ENCODE measurements at regions not wholly inside any gene's neighbourhood (a gene's known extent, or its start where the extent isn't known, plus 50 kb on each side); places are given as distances from the start of the nearest gene placed in this dataset.

- DNase-seq (ENCODE audit: low spot score), result no peak
- intact Hi-C loops (cut with micrococcal nuclease; ENCODE audit: unreplicated experiment), result no loop called here
- ATAC-seq, result no peak
- in situ Hi-C loops (cut with HindIII; ENCODE audit: extremely low pct_ligation_motif_present, low pct_unique_long_range_greater_than_20kb), result no loop called here
- Histone ChIP-seq H3K9ac (ENCODE audit: insufficient read depth, low read depth, low read length) (no peak overlapping the region), H3K9me3 (ENCODE audit: low read length) (peaks cover 97% of the 10 kb centered on the region), H3K4me3 (replicated peaks in 1 of 3; ENCODE audit: insufficient read depth in 1 of 3, low read depth in 2 of 3, low read length in 3 of 3) (no peak overlapping the region), H3K4me2 (ENCODE audit: low read depth, low read length) (no peak overlapping the region), H3K4me1 (ENCODE audit: insufficient read depth, low read length) (no peaks in the 10 kb centered on the region), H3K36me3 (replicated peaks in 1 of 2; ENCODE audit: control insufficient read depth in 1 of 2, insufficient read depth in 2 of 2, low read length in 2 of 2) (no peaks in the 10 kb centered on the region), H4K20me1 (ENCODE audit: insufficient read depth, low read length) (no peaks in the 10 kb centered on the region), H3K27me3 (ENCODE audit: control insufficient read depth in 1 of 2, insufficient read depth in 2 of 2, low read length in 2 of 2) (no peaks in the 10 kb centered on the region), H3K27ac (ENCODE audit: extremely low read length, insufficient read depth, low read length) (no peak overlapping the region), H3K79me2 (ENCODE audit: insufficient read depth, low read length) (no peaks in the 10 kb centered on the region), H2AFZ (ENCODE audit: low read length) (no peak overlapping the region)
- no peak for FAIRE-seq
- ChIA-PET POLR2A (no interaction called here), CTCF (ENCODE audit: low intra/inter-chr PET ratio, low total read pairs) (no interaction called here)
- TF ChIP-seq ATF6 (CRISPR knock-in tag; conservative IDR thresholded peaks at IDR 0.05), result no peak
- TF ChIP-seq HNRNPH1 (optimal IDR thresholded peaks at IDR 0.05; ENCODE audit: low read depth, low read length), result no peak
- TF ChIP-seq NFE2L2 (IDR thresholded peaks at IDR 0.05; ENCODE audit: low read length), result no peak
- no peak for TF ChIP-seq ZNF274 (CRISPR knock-in tag; IDR thresholded peaks at IDR 0.05)
- no peak for TF ChIP-seq EEA1 (CRISPR knock-in tag; IDR thresholded peaks at IDR 0.05; ENCODE audit: borderline replicate concordance)
- TF ChIP-seq GFI1 (CRISPR knock-in tag; IDR thresholded peaks at IDR 0.05; ENCODE audit: borderline replicate concordance), result no peak
- TF ChIP-seq, protein P1, sequence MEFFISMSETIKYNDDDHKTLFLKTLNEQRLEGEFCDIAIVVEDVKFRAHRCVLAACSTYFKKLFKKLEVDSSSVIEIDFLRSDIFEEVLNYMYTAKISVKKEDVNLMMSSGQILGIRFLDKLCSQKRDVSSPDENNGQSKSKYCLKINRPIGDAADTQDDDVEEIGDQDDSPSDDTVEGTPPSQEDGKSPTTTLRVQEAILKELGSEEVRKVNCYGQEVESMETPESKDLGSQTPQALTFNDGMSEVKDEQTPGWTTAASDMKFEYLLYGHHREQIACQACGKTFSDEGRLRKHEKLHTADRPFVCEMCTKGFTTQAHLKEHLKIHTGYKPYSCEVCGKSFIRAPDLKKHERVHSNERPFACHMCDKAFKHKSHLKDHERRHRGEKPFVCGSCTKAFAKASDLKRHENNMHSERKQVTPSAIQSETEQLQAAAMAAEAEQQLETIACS (CRISPR knock-in tag; IDR thresholded peaks at IDR 0.05), result no peak
- no peak for TF ChIP-seq EED (CRISPR knock-in tag; IDR thresholded peaks at IDR 0.05)
- TF ChIP-seq HNRNPK (IDR thresholded peaks at IDR 0.05; ENCODE audit: low read depth, low read length, poor library complexity, severe bottlenecking), result no peak
- no peak for TF ChIP-seq SRSF4 (IDR thresholded peaks at IDR 0.05; ENCODE audit: low read depth, low read length, poor library complexity, severe bottlenecking)
- WGBS (ENCODE audit: low lambda C conversion rate), result 3% methylated on average over 5 of the region's 5 CpGs
- BruUV-seq (replicated peaks), result no TSS peak
Observed at GRCh38 chr4:18842431-18842830, 820.9 kb upstream of the LCORL start.

All from HepG2 (cell line).